ENCODE measurements at regions not wholly inside any gene's neighbourhood (a gene's known extent, or its start where the extent isn't known, plus 50 kb on each side); places are given as distances from the start of the nearest gene placed in this dataset.
"Not testable (repeated sequence)": the region's sequence is repeated elsewhere in the genome, so short reads cannot be mapped to it uniquely, and the experiment has no call there.

DNA sequence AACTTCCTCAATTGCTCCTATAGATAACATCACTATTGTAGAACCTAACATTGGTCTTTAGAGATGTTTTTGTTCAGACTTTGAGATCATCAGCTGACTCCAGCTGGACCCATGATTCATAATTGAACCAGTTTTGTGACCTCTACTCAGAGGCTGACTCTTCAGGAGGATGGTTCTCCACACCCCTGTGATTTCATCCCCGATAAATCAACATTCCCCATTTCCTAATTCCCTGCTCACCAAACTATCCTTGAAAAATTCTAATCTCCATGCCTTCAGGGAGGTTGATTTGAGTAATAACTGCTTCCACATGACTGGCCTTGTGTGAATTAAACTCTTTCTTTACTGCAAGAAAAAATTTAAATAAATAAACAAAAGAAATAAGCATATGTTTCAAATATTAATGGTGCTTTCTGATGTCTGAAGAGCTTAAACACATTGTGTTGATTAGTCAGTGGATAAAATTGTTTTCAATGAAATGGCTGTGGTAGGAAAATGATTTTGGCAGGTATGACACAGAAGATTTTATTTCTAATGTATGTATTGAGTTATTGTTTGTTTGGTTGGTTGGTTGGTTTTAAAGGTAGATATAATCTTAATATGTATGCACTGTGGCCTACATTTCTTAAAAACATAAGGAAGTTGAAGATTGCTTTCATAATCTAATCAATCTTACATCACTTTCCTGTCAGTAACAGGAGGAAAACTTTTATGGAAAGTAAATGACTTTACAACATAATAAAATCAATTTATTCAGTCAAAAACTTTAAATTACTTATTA, 427.9 kb upstream of the CCDC179 start:
- Mint-ChIP-seq H3K27ac (no peak overlapping the region), H3K4me3 (no peak overlapping the region), H3K27me3 (no peaks in the 10 kb centered on the region), H3K9me3 (peaks cover under 1 to 4% (median 2%) of the 10 kb centered on the region in 3 donors), H3K4me1 (no peaks in the 10 kb centered on the region), H3K36me3 (no peaks in the 10 kb centered on the region)

DNA sequence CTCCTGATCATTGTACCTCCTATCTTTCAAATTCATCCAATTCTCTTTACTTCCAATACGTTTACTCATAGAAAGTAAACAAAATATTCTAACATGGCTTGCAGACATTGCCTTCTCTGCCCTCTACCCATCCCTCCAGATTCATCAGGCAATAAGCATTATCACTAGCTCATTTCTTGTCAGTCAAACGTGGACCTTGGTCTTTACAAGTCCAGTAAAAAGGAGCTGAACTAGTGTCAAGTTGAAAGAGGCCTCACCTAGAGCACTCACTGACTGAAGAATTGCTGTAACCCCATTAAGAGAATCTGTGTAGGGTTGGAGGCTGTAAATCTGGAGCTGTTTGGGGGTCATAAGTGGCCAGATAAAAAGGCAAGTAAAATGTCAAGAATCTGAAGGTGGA, 435.0 kb upstream of the CCDC179 start:
- no peak overlapping the region for H3K4me3 Mint-ChIP-seq
- H3K36me3 Mint-ChIP-seq, result no peaks in the 10 kb centered on the region
- H3K4me1 Mint-ChIP-seq, result no peaks in the 10 kb centered on the region
- peaks cover 0 to 15% (median 0%) of the 10 kb centered on the region in 3 donors for H3K9me3 Mint-ChIP-seq
- no peaks in the 10 kb centered on the region for H3K27me3 Mint-ChIP-seq
- no peak overlapping the region for H3K27ac Mint-ChIP-seq

DNA sequence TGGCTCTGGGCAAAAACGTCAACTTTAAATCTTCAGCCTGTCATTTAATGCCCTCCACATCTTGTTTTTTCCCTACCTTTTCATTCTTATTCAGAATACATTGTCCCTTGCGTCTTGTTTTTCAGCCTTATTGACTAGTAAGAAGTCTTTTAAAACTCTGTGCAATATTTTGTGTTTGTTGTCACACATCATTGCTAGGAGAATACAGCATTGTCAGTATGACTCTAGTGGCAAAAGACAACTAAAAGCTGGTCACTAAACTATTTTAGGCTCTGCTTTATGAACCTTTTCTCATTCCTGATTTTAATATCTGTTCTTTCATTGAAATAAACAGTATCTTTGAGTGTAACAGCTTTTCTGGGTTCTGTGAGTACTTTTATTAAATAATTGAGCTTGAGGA, 447.8 kb upstream of the CCDC179 start:
- Mint-ChIP-seq H3K27me3 (no peaks in the 10 kb centered on the region), H3K27ac (no peak overlapping the region), H3K36me3 (no peaks in the 10 kb centered on the region), H3K4me3 (no peak overlapping the region), H3K4me1 (no peaks in the 10 kb centered on the region), H3K9me3 (peaks cover 7 to 8% (median 7%) of the 10 kb centered on the region in 3 donors)

GRCh38 chr11:23310276-23310675, 450.0 kb upstream of the CCDC179 start:
- Mint-ChIP-seq H3K9me3 (peaks cover 1 to 5% (median 3%) of the 10 kb centered on the region in 3 donors), H3K27me3 (no peaks in the 10 kb centered on the region), H3K27ac (no peak overlapping the region), H3K4me3 (no peak overlapping the region), H3K36me3 (no peaks in the 10 kb centered on the region), H3K4me1 (no peaks in the 10 kb centered on the region)

- Mint-ChIP-seq H3K4me1 (no peaks in the 10 kb centered on the region), H3K4me3 (no peak overlapping the region), H3K9me3 (peaks cover 0 to 5% (median 1%) of the 10 kb centered on the region in 3 donors), H3K27me3 (no peaks in the 10 kb centered on the region), H3K36me3 (no peaks in the 10 kb centered on the region), H3K27ac (no peak overlapping the region)
Measured at GRCh38 chr11:23311986-23312940, 452.0 kb upstream of the CCDC179 start.

DNA sequence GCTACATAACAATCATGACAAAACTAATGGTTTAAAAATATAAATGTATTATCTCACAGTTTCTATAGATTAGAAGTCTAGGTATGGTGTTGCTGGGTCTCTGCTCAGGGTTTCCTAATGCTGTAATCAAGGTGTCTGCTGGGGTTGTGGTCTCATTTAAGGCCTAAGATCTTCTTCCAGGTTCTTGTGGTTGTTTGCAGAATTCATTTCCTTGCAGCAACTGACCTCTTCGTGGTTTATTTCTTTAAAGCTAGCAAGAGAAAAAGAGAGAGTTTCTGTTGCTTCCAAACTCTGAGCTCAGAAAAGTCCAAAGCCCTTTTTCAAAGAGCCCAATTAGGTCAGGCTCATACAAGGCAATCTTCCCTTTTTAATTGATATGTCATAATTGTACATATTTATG, 452.7 kb upstream of the CCDC179 start:
- H3K4me1 Mint-ChIP-seq, result no peaks in the 10 kb centered on the region
- H3K27me3 Mint-ChIP-seq, result no peaks in the 10 kb centered on the region
- no peaks in the 10 kb centered on the region for H3K36me3 Mint-ChIP-seq
- no peak overlapping the region for H3K4me3 Mint-ChIP-seq
- H3K27ac Mint-ChIP-seq, result no peak overlapping the region
- peaks cover 0 to 5% (median 1%) of the 10 kb centered on the region in 3 donors for H3K9me3 Mint-ChIP-seq

GRCh38 chr11:23314162-23314561, 453.9 kb upstream of the CCDC179 start:
- Mint-ChIP-seq H3K36me3 (no peaks in the 10 kb centered on the region), H3K4me1 (no peaks in the 10 kb centered on the region), H3K4me3 (no peak overlapping the region), H3K9me3 (peaks cover 0 to 5% (median 0%) of the 10 kb centered on the region in 3 donors), H3K27me3 (no peaks in the 10 kb centered on the region), H3K27ac (no peak overlapping the region)

GRCh38 chr11:23315286-23315685, 455.0 kb upstream of the CCDC179 start:
- H3K36me3 Mint-ChIP-seq, result no peaks in the 10 kb centered on the region
- H3K4me1 Mint-ChIP-seq, result no peaks in the 10 kb centered on the region
- H3K4me3 Mint-ChIP-seq, result no peak overlapping the region
- H3K27me3 Mint-ChIP-seq, result no peaks in the 10 kb centered on the region
- H3K9me3 Mint-ChIP-seq, result peaks cover 0 to 3% (median 1%) of the 10 kb centered on the region in 3 donors
- H3K27ac Mint-ChIP-seq, result no peak overlapping the region

GRCh38 chr11:23317816-23318215, 457.5 kb upstream of the CCDC179 start:
- peaks cover 4% of the 10 kb centered on the region in 3 donors for H3K9me3 Mint-ChIP-seq

GRCh38 chr11:23318670-23319069, 458.4 kb upstream of the CCDC179 start:
- Mint-ChIP-seq H3K27me3 (no peaks in the 10 kb centered on the region), H3K9me3 (peaks cover 4 to 5% (median 4%) of the 10 kb centered on the region in 3 donors), H3K4me3 (no peak overlapping the region), H3K36me3 (no peaks in the 10 kb centered on the region), H3K4me1 (no peaks in the 10 kb centered on the region), H3K27ac (no peak overlapping the region)

More at GRCh38 chr11:23317816-23318215, 457.5 kb upstream of the CCDC179 start:
- no peaks in the 10 kb centered on the region for H3K27me3 Mint-ChIP-seq
- H3K4me3 Mint-ChIP-seq, result no peak overlapping the region
- H3K27ac Mint-ChIP-seq, result no peak overlapping the region
- no peaks in the 10 kb centered on the region for H3K4me1 Mint-ChIP-seq
- no peaks in the 10 kb centered on the region for H3K36me3 Mint-ChIP-seq

GRCh38 chr11:23320131-23320530, 459.9 kb upstream of the CCDC179 start:
- no peaks in the 10 kb centered on the region for H3K4me1 Mint-ChIP-seq
- no peaks in the 10 kb centered on the region for H3K27me3 Mint-ChIP-seq
- no peaks in the 10 kb centered on the region for H3K36me3 Mint-ChIP-seq
- H3K27ac Mint-ChIP-seq, result no peak overlapping the region
- H3K9me3 Mint-ChIP-seq, result peaks cover 4 to 5% (median 4%) of the 10 kb centered on the region in 3 donors
- no peak overlapping the region for H3K4me3 Mint-ChIP-seq

GRCh38 chr11:23335586-23335985, 475.3 kb upstream of the CCDC179 start:
- H3K27ac Mint-ChIP-seq, H3K36me3 Mint-ChIP-seq, H3K9me3 Mint-ChIP-seq, H3K4me1 Mint-ChIP-seq, H3K27me3 Mint-ChIP-seq, H3K4me3 Mint-ChIP-seq: not testable (repeated sequence)

- H3K27me3 Mint-ChIP-seq, result no peaks in the 10 kb centered on the region
- no peak overlapping the region for H3K27ac Mint-ChIP-seq
Measured at GRCh38 chr11:23336961-23337360, 476.7 kb upstream of the CCDC179 start.

DNA sequence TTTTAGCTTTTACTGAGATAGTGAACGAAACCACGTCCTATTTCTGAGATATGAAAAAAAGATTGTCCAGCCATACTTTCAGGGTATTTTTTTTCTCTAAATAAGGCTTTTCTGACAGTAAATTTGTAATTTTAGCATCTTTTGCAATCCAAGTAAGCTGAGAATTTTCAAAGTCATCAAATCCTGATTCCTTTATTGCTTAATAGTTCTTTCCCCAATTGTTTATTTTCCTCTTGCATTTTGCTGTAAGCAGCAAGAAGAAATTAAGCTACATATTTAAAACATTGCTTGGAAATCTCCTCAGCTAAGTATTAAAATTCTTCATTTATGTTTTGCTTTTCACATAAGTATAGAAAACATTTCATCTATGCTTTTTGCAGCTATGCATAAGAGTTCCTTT, 493.3 kb upstream of the CCDC179 start:
- Mint-ChIP-seq H3K4me3 (no peak overlapping the region), H3K4me1 (no peaks in the 10 kb centered on the region), H3K27me3 (no peaks in the 10 kb centered on the region), H3K27ac (no peak overlapping the region), H3K36me3 (no peaks in the 10 kb centered on the region), H3K9me3 (peaks cover 0 to 7% (median 7%) of the 10 kb centered on the region in 3 donors)

More at GRCh38 chr11:23336961-23337360, 476.7 kb upstream of the CCDC179 start:
- H3K9me3 Mint-ChIP-seq, result peaks cover 1 to 3% (median 3%) of the 10 kb centered on the region in 3 donors
- no peak overlapping the region for H3K4me3 Mint-ChIP-seq
- no peaks in the 10 kb centered on the region for H3K4me1 Mint-ChIP-seq
- no peaks in the 10 kb centered on the region for H3K36me3 Mint-ChIP-seq

DNA sequence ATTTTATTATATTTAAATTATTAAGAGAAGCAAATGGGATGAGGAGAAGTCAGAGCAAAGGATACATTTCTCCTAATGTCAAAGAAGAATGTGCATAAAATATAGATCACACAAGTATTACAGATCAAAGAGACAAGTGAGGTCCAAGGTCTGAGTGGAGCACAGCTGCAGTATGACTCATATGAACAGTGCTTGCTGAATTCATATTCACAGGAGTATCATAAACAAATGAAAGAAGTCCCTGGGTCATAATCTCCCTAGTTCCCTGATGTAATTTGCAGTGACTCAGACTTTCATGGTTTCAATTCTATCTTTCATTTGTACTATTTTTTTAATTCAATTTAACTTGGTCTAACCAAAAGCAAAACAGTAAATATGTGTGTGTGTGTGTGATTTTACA, 499.0 kb upstream of the CCDC179 start:
- Mint-ChIP-seq H3K27ac (no peak overlapping the region), H3K4me1 (no peaks in the 10 kb centered on the region), H3K27me3 (no peaks in the 10 kb centered on the region), H3K9me3 (peaks cover 4 to 7% (median 5%) of the 10 kb centered on the region in 3 donors), H3K36me3 (no peaks in the 10 kb centered on the region), H3K4me3 (no peak overlapping the region)
